ENCODE measurements at regions not wholly inside any gene's neighbourhood (a gene's known extent, or its start where the extent isn't known, plus 50 kb on each side); places are given as distances from the start of the nearest gene placed in this dataset.
A peak's percentile ranks its signal among the peaks of the same experiment; 100 is the strongest.

DNA sequence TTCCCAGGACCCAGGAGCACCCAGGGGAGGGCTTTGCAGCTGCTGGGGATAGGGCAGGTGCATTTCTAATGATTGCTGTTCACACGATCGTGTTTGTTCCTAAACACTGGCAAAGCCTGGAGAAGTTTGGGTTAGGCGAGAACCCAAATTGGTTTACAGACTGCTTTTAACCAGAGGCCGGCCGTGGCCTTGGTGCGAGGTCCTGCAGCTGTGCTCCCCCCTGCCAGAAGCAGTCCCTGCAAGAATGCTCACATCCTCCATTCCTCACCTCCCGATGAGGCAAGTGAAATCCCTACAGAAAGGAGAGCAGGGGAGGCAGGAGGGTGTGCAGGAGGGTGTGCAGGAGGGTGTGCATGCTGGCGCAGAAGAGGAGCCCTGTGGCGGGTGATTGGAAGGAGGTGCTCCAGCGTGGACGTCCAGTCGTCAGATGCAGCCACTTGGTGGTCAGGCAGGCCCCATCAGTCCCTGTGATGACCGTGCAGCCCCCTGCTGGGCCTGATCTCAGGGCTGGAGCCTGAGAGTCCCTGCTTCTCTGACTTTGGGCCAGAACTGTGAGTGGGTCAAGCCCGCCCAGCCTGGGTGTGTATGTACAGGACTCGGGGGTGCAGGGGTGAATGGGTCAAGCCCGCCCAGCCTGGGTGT lies 55.7 kb upstream of the FRMD1 start:
- DNase-seq, result no peak

DNA sequence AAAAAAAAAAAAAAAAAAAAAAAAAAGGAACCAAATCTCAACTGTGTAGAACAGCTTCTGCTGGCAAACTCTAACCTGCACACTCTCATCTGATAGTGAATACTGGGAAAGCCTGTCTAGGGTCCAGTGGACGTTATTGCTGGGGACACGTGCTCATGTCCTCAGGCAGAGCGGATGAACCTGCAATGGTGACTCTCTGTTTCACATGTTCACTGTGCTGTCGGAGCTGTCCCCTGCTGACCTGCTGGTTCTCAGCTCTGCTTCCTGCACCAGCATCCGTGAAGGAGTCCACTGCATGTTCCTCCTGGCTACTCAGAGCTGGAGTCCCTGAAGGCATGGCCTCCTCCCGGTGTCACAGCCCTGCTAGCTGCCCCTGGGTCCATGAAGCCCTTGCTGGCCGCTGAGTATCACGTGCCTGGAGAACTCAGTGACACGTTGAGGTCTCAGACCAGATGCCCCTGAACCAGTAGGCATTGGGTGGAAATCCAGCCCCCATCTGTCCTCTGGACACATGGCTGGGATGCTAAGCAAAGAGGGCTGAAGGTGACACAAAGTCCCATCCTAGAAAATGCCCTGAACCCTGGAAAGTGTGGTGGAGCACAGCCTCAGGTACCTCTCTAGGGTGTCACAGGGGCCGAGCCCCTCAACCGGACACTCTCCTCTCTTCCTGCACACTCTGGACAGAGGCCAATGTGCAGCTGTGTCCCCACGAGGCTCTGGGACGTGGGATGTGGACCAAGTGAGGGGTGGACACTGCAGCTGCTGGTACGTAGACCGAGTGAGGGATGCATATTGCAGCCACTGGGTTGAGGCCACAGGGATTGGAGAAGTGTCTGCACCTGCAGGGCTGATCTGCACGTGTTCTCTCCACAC lies 54.9 kb upstream of the FRMD1 start:
- DNase-seq, result peak in 1 of 3 donors; percentile 58

DNA sequence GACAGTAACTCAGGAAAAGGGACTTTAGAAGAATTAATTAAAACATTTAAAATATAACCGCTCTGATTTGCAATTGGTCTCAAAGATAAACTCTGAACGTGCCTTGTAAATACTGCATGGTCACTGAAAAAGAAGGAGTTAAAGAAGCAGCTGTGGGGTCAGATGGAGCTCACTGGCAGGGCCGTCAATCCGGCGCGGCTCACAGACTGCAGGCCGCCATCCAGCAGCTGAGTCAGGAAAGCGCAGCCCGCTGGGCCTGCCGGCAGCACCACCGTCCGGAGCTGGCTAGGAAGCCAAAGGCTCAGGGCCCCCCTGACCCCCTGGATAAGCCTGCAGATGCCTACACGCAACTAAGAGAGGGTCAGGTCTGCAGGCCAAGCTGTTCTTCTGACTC lies 54.2 kb upstream of the FRMD1 start:
- peak; percentile 62 to 89 (median 75) for DNase-seq

DNA sequence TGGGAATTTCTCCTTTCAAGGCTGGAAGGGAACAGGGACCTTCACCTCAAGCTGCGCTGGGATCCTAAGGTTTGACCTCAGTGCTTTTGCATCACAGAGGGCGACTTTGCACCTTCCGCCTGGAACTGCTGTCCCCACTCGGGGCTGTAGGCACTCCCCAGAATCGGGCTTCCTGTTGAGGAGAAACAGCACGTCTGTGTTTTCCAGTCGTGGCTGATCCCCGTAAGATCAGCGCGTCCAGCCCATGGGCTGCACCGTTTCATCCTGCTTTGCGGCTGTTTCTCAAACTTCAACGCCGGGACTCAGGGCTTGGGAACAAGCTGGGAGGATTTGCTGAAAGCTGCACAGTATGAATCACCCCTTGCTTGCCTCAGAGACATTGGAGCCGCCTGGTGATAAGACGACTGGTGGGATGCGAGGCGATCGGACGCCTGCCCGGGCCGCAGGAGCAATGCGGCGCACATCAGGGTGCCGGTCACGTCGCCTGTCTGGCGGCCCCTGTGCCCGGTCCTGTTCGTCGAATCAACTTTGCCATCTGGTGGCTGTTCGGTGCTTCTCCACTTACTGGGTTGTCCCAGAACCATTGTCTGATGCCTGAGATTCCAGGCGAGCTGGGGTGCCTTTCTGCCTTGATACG lies 53.6 kb upstream of the FRMD1 start:
- DNase-seq, result peak in 2 of 3 donors; percentile 74 to 86

DNA sequence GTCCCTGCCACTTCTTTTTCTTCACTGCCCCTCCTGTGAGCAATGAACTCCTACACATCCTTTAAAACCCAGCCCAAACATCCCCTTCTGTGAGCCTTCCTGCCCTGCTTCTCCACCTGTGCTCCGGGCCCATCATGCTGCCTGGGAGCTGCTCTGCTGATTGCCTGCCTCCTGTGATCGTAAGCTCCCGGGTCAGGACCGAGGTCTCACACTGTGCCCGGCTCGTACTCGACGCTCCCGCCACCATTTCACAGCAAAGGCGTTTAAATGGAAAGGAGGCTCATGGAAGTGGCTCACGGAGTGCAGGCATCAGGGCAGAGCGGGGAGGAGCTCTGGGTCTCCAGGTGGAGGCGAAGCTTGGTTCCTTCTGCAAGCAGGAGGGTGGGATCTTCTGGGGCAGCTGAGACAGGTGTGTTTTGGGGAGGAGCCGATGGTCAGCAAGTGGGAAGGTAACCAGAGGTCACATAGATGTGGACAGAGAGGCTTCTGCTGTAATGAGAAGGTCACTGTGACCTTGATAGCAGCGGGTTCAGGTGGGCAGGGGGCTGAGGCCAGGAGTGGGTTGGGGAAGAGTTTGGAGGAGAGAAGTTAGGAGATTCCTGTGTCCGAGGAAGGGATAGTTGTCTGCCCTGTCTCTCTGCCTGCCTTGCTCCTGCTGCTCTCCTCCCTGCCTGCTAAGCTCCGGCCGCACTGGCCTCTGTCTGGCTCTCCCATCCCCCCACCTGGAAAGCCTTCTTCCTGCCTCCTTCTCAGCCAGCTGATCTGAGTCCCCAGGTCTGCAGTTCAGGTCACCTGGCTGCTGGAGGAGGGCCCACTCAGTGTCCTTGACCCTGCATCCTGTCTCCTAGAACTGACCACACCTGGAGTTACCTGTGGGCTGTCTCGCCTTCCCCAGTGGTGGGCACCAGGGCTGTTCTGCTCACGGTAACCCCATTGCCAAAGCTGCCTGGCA lies 52.7 kb upstream of the FRMD1 start:
- DNase-seq, result no peak

DNA sequence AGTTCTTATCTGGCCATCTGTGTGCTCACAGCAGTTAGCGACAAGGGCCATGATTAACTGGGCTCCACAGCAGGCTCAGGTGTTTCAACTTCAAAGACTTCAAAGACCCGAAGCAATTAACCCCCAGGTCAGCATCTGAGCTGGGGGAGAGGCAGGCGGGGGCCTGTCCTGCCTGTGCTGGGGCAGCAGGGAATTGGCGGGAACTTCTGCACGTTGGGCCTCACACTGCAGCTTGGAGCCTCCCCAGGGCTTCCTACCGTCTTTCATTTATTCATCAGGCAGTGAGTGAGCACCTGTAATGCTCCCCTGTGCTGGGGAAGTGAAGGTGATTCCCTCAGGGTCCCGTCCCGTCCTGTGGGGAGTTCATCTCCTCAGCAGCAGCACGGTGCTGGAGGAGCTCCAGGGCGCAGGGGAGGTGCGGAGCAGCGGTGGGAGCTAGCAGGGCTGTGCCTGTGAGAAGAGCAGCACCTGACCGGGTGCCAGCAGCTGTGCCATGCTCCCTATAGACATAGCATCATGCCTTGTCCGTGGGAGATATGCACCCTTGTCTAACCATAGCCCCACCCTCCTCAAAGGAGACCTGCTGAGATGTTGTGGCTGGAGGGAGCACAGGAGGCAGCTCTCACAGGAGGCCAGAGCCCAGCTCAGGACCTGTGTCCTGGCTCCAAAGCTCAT lies 51.8 kb upstream of the FRMD1 start:
- no peak for DNase-seq

DNA sequence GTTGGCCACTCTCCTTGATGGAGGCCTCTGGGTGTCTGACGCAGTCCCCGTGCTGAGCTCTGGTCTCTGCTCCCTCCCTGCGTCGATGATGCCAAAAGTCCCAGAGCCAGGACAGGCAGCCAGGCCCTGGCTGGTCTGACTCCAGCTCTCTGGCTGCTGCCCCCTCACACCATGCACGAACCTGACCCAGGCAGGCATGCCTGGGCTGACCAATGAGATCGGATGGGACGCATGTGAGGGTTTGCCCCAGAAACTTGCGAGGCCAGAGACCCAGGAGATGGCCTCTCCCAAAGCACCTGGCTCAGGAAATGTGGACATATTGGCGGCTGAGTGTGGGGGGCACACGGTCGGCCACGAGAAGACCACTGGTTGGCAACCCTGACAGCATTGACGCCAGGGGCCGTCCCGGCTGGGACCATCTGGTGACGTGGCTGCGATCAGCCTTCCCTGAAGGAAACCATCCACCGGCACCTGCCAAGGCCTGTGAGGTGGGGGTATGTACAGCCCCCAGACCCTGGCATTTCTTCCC lies 51.2 kb upstream of the FRMD1 start:
- no peak for DNase-seq

DNA sequence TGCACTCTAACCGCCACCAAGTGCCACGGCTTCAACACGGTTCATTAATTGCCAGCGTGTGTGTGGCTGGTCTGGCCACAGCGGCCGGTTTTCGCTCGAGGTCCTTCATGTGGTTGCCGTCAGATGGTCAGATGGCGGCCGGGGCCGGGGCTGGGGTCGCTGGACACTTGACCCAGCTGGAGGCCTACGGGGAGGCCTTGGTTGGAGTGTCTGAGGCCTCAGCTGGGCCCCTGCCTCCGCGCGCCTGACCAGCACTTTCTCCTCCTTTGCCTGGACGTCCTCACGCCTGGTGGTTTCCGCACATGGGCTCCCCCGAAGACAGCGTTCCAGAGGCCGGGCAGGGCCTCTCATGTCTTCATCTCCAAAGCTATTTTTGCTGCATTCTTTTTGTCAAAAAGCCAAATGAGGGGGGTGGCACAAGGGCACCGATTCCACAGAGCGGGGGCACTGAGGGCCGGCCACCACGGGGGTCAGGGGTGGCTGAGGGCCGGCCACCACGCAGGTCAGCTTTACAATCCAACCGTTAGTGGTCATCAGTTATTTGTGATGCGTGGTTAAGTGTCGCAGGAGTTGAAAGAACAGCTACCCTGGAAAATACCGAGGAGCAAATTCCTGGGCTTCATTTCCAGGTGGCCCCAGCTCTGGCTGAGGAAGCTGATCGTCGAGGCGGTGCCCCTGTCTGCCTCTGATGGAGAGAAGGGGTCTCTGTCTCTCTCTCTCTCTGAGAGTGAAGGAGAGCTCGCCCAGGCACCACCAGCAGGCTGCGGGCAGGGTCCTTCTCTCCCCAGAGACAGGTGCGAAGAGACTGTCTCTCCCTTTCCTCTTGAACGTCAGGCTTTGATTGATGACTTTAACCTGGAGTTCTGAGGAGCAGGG lies 50.5 kb upstream of the FRMD1 start:
- DNase-seq, result no peak

DNA sequence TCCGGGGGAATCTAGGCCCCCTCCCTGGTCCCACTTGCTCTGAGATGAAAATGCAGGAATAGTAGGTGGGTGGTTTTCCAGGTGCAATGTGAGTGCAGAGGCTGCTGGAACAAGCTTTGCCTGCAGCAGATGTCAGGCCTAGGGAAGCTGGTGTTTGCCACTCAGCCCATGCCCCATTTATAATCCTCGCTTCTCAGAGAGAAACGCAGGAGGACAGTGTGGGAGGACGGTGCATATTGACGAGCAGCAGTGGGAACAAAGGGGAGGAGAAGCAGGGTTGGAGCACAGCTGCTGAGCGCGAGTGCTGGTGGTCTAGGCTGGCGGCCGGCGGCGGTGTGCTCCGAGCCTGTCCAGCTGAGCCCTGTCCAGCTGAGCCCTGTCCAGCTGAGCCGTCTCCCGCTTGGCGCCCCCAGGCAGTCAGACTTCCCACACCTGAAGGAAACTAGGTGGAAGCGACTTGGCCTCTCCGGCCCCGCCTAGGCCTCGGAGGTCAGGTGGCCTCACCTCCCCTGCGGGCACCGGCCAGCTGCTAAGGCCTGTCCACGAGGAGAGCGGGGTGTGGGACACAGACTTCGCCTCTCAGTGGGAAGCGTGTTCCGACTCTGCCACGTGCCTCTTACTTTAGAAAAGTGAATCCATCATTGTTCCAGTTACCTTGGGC lies 49.7 kb upstream of the FRMD1 start:
- no peak for DNase-seq

All from muscle of back (tissue), 3 donors.